Left lung (tissue), 4 donors: ENCODE measurements at regions not wholly inside any gene's neighbourhood (a gene's known extent, or its start where the extent isn't known, plus 50 kb on each side); places are given as distances from the start of the nearest gene placed in this dataset.
"Not testable (repeated sequence)": the region's sequence is repeated elsewhere in the genome, so short reads cannot be mapped to it uniquely, and the experiment has no call there.

Source experiments
- ATAC-seq: fragments of 200-7000 bp; cut with Tn5 transposase; one replicate; pipeline ENCODE4 v1.9.1; 2020; ENCODE audit warnings: moderate library complexity
- DNase-seq, 4 donors: peaks; one replicate each; pipeline ENCODE4 v3.0.0-alpha.2; 2013 to 2020
- H3K27ac ChIP-seq, 2 donors: fragments of 200-600 bp; sonication (generic) in 1 of 2; one replicate each; pipeline versions ENCODE4 v1.5.0 to v1.8.0; 2020 to 2021
- H3K27me3 ChIP-seq, 2 donors: fragments of 200-600 bp; sonication (generic) in 1 of 2; one replicate each; pipeline versions ENCODE4 v1.5.0 to v1.8.0; 2020 to 2021
- H3K36me3 ChIP-seq, 2 donors: fragments of 200-600 bp; sonication (generic) in 1 of 2; one replicate each; pipeline versions ENCODE4 v1.5.0 to v1.8.0; 2020 to 2021
- H3K4me1 ChIP-seq, 2 donors: fragments of 200-600 bp; one replicate each; pipeline ENCODE4 v1.8.0; 2021
- H3K4me3 ChIP-seq, 2 donors: fragments of 200-600 bp; sonication (generic) in 1 of 2; one replicate each; pipeline versions ENCODE4 v1.5.0 to v1.8.0; 2020 to 2021; ENCODE audit warnings: mild to moderate bottlenecking in 1 of 2
- H3K9me3 ChIP-seq, 2 donors: fragments of 200-600 bp; sonication (generic) in 1 of 2; one replicate each; pipeline versions ENCODE4 v1.5.0 to v1.8.0; 2020 to 2021
- CTCF ChIP-seq, 2 donors: fragments of 200-600 bp; sonication (generic) in 1 of 2; IDR thresholded peaks; one replicate each; pipeline versions ENCODE4 v1.5.0 to v1.8.0; 2021; ENCODE audit warnings: antibody characterized with exemption in 2 of 2
- intact Hi-C, 2 donors: fragments of 100-400 bp; cut with DNase I; formaldehyde crosslinking; loops; one replicate each; pipeline versions ENCODE4 v1.11.2 to v1.14.2; 2022
- donor health status: DM: no; HTN: yes; CAD: no.
- donor health status: DM: no; HTN: no; CAD: no.

GRCh38 chr6:4336084-4336483 is 200.7 kb upstream of the ECI2 start:
- Histone ChIP-seq H3K9me3 (no peaks in the 10 kb centered on the region), H3K4me1 (no peaks in the 10 kb centered on the region), H3K36me3 (no peaks in the 10 kb centered on the region), H3K27me3 (no peaks in the 10 kb centered on the region), H3K27ac (no peak overlapping the region), H3K4me3 (no peak overlapping the region)
- no peak for DNase-seq
- intact Hi-C loops, result no loop called here
- no peak for TF ChIP-seq CTCF (IDR thresholded peaks at IDR 0.05)
- ATAC-seq, result no peak

- H3K4me3 ChIP-seq, H3K9me3 ChIP-seq, H3K36me3 ChIP-seq, H3K27me3 ChIP-seq, H3K27ac ChIP-seq, intact Hi-C loops, H3K4me1 ChIP-seq, ATAC-seq, DNase-seq: not testable (repeated sequence)
Measured at GRCh38 chr6:4334158-4334740, 198.9 kb upstream of the ECI2 start.

GRCh38 chr6:4327841-4328240 is 192.5 kb upstream of the ECI2 start:
- no peak for ATAC-seq
- H3K4me3 ChIP-seq, result no peak overlapping the region
- no peak for TF ChIP-seq CTCF (IDR thresholded peaks at IDR 0.05)
- no peaks in the 10 kb centered on the region for H3K4me1 ChIP-seq
- no peaks in the 10 kb centered on the region for H3K9me3 ChIP-seq
- DNase-seq, result no peak
- intact Hi-C loops, result no loop called here
- no peak overlapping the region for H3K27ac ChIP-seq
- no peaks in the 10 kb centered on the region for H3K36me3 ChIP-seq
- no peaks in the 10 kb centered on the region for H3K27me3 ChIP-seq

GRCh38 chr6:4324746-4325145 is 189.4 kb upstream of the ECI2 start:
- TF ChIP-seq CTCF (IDR thresholded peaks at IDR 0.05), result no peak
- ATAC-seq, result no peak
- Histone ChIP-seq H3K4me3 (no peak overlapping the region), H3K27me3 (no peaks in the 10 kb centered on the region), H3K27ac (no peak overlapping the region), H3K4me1 (peaks cover 10% of the 10 kb centered on the region in 2 donors), H3K36me3 (no peaks in the 10 kb centered on the region), H3K9me3 (no peaks in the 10 kb centered on the region)
- no peak for DNase-seq
- intact Hi-C loops, result no loop called here

GRCh38 chr6:4323322-4323721 is 187.9 kb upstream of the ECI2 start:
- H3K4me1 ChIP-seq, result peaks cover 10 to 12% of the 10 kb centered on the region in 2 donors
- ATAC-seq (peak; percentile 38), DNase-seq (no peak)
- H3K4me3 ChIP-seq, result no peak overlapping the region
- H3K27ac ChIP-seq, result no peak overlapping the region
- no peaks in the 10 kb centered on the region for H3K9me3 ChIP-seq
- H3K27me3 ChIP-seq, result no peaks in the 10 kb centered on the region
- intact Hi-C loops, result no loop called here
- H3K36me3 ChIP-seq, result no peaks in the 10 kb centered on the region
- TF ChIP-seq CTCF (IDR thresholded peaks at IDR 0.05), result no peak

- Histone ChIP-seq H3K9me3 (no peaks in the 10 kb centered on the region), H3K36me3 (no peaks in the 10 kb centered on the region), H3K27me3 (no peaks in the 10 kb centered on the region), H3K27ac (no peak overlapping the region), H3K4me3 (no peak overlapping the region), H3K4me1 (peaks cover 10 to 15% of the 10 kb centered on the region in 2 donors)
- intact Hi-C loops, result no loop called here
- TF ChIP-seq CTCF (IDR thresholded peaks at IDR 0.05), result no peak
- ATAC-seq, result peak; percentile 27
- DNase-seq, result no peak
Measured at GRCh38 chr6:4322846-4323309, 187.5 kb upstream of the ECI2 start.
